Activated T-cell treated with anti-CD3 and anti-CD28 coated beads, Interleukin-2, amount 50 U/mL, for 4 hours (primary cell): ENCODE measurements at regions not wholly inside any gene's neighbourhood (a gene's known extent, or its start where the extent isn't known, plus 50 kb on each side); places are given as distances from the start of the nearest gene placed in this dataset.

Source experiments
- ATAC-seq, 2 donors: fragments of 200-7000 bp; cut with Tn5 transposase; one replicate each; pipeline ENCODE4 v1.10.0; 2021
- DNase-seq: peaks from one replicate; pipeline ENCODE4 v3.0.0-alpha.2; 2020
- H3K27me3 Mint-ChIP-seq: one replicate; pipeline ENCODE4 v1.8.0; 2021; ENCODE audit warnings: low read depth, mixed read lengths
- H3K36me3 Mint-ChIP-seq: one replicate; pipeline ENCODE4 v1.8.0; 2022; ENCODE audit warnings: mixed read lengths; ENCODE audit not compliant: insufficient read depth
- H3K4me1 Mint-ChIP-seq: one replicate; pipeline ENCODE4 v1.8.0; 2021; ENCODE audit warnings: low read depth, mixed read lengths
- H3K4me3 Mint-ChIP-seq: one replicate; pipeline ENCODE4 v1.8.0; 2021; ENCODE audit warnings: mild to moderate bottlenecking, moderate library complexity, mixed read lengths
- H3K9me3 Mint-ChIP-seq: one replicate; pipeline ENCODE4 v1.8.0; 2021; ENCODE audit warnings: mixed read lengths

- Mint-ChIP-seq H3K9me3 (peaks cover 12% of the 10 kb centered on the region), H3K36me3 (no peaks in the 10 kb centered on the region), H3K27me3 (no peaks in the 10 kb centered on the region), H3K4me1 (no peaks in the 10 kb centered on the region), H3K4me3 (no peak overlapping the region)
- DNase-seq (no peak), ATAC-seq (no peak)
These were observed 691.0 kb upstream of the SORCS1 start for GRCh38 chr10:107855301-107856046.

GRCh38 chr10:107848726-107849360, 684.3 kb upstream of the SORCS1 start:
- no peaks in the 10 kb centered on the region for H3K4me1 Mint-ChIP-seq
- no peaks in the 10 kb centered on the region for H3K36me3 Mint-ChIP-seq
- ATAC-seq (no peak), DNase-seq (no peak)
- H3K4me3 Mint-ChIP-seq, result no peak overlapping the region
- no peaks in the 10 kb centered on the region for H3K27me3 Mint-ChIP-seq
- H3K9me3 Mint-ChIP-seq, result peaks cover 25% of the 10 kb centered on the region

GRCh38 chr10:107847620-107848019, 683.1 kb upstream of the SORCS1 start:
- H3K27me3 Mint-ChIP-seq, result no peaks in the 10 kb centered on the region
- peaks cover 25% of the 10 kb centered on the region for H3K9me3 Mint-ChIP-seq
- DNase-seq (no peak), ATAC-seq (no peak)
- no peaks in the 10 kb centered on the region for H3K36me3 Mint-ChIP-seq
- no peak overlapping the region for H3K4me3 Mint-ChIP-seq
- H3K4me1 Mint-ChIP-seq, result no peaks in the 10 kb centered on the region

GRCh38 chr10:107834706-107835105, 670.2 kb upstream of the SORCS1 start:
- H3K27me3 Mint-ChIP-seq, result no peaks in the 10 kb centered on the region
- no peaks in the 10 kb centered on the region for H3K36me3 Mint-ChIP-seq
- ATAC-seq (no peak), DNase-seq (no peak)
- H3K9me3 Mint-ChIP-seq, result peaks cover 6% of the 10 kb centered on the region
- H3K4me1 Mint-ChIP-seq, result no peaks in the 10 kb centered on the region
- H3K4me3 Mint-ChIP-seq, result no peak overlapping the region

GRCh38 chr10:107831772-107832171, 667.3 kb upstream of the SORCS1 start:
- H3K4me3 Mint-ChIP-seq, result no peak overlapping the region
- ATAC-seq, result no peak
- H3K36me3 Mint-ChIP-seq, result no peaks in the 10 kb centered on the region

GRCh38 chr10:107829161-107829560, 664.7 kb upstream of the SORCS1 start:
- DNase-seq (no peak), ATAC-seq (no peak)
- H3K27me3 Mint-ChIP-seq, result no peaks in the 10 kb centered on the region
- H3K4me3 Mint-ChIP-seq, result no peak overlapping the region
- no peaks in the 10 kb centered on the region for H3K4me1 Mint-ChIP-seq
- H3K9me3 Mint-ChIP-seq, result peaks cover 13% of the 10 kb centered on the region
- no peaks in the 10 kb centered on the region for H3K36me3 Mint-ChIP-seq

More at GRCh38 chr10:107831772-107832171, 667.3 kb upstream of the SORCS1 start:
- no peak for DNase-seq
- H3K4me1 Mint-ChIP-seq, result no peaks in the 10 kb centered on the region
- H3K9me3 Mint-ChIP-seq, result peaks cover 11% of the 10 kb centered on the region
- H3K27me3 Mint-ChIP-seq, result no peaks in the 10 kb centered on the region

- Mint-ChIP-seq H3K9me3 (peaks cover 22% of the 10 kb centered on the region), H3K4me1 (no peaks in the 10 kb centered on the region), H3K36me3 (no peaks in the 10 kb centered on the region), H3K27me3 (no peaks in the 10 kb centered on the region), H3K4me3 (no peak overlapping the region)
- ATAC-seq (no peak), DNase-seq (no peak)
These were observed 661.7 kb upstream of the SORCS1 start for GRCh38 chr10:107826171-107826570.

- Mint-ChIP-seq H3K4me3 (no peak overlapping the region), H3K4me1 (no peaks in the 10 kb centered on the region), H3K9me3 (peaks cover 29% of the 10 kb centered on the region), H3K27me3 (no peaks in the 10 kb centered on the region), H3K36me3 (no peaks in the 10 kb centered on the region)
- DNase-seq (no peak), ATAC-seq (no peak)
These were observed 650.5 kb upstream of the SORCS1 start for GRCh38 chr10:107814865-107815487.

- DNase-seq (no peak), ATAC-seq (no peak)
- Mint-ChIP-seq H3K27me3 (no peaks in the 10 kb centered on the region), H3K36me3 (no peaks in the 10 kb centered on the region), H3K4me1 (no peaks in the 10 kb centered on the region), H3K9me3 (peaks cover 26% of the 10 kb centered on the region), H3K4me3 (no peak overlapping the region)
These were observed 649.1 kb upstream of the SORCS1 start for GRCh38 chr10:107813451-107814162.

- Mint-ChIP-seq H3K4me1 (no peaks in the 10 kb centered on the region), H3K27me3 (no peaks in the 10 kb centered on the region), H3K4me3 (no peak overlapping the region), H3K9me3 (peaks cover 19% of the 10 kb centered on the region), H3K36me3 (no peaks in the 10 kb centered on the region)
- DNase-seq, result no peak
- no peak for ATAC-seq
These were observed 645.4 kb upstream of the SORCS1 start for GRCh38 chr10:107809889-107810288.

- H3K4me1 Mint-ChIP-seq, result no peaks in the 10 kb centered on the region
- no peak for ATAC-seq
These were observed 643.3 kb upstream of the SORCS1 start for GRCh38 chr10:107807836-107808235.

GRCh38 chr10:107806026-107806425, 641.5 kb upstream of the SORCS1 start:
- Mint-ChIP-seq H3K4me1 (no peaks in the 10 kb centered on the region), H3K36me3 (no peaks in the 10 kb centered on the region), H3K4me3 (no peak overlapping the region), H3K9me3 (peaks cover 10% of the 10 kb centered on the region), H3K27me3 (no peaks in the 10 kb centered on the region)
- no peak for DNase-seq
- ATAC-seq, result no peak

More at GRCh38 chr10:107807836-107808235, 643.3 kb upstream of the SORCS1 start:
- no peak for DNase-seq
- Mint-ChIP-seq H3K36me3 (no peaks in the 10 kb centered on the region), H3K27me3 (no peaks in the 10 kb centered on the region), H3K9me3 (peaks cover 10% of the 10 kb centered on the region), H3K4me3 (no peak overlapping the region)

- Mint-ChIP-seq H3K27me3 (no peaks in the 10 kb centered on the region), H3K9me3 (peaks cover 4% of the 10 kb centered on the region), H3K36me3 (no peaks in the 10 kb centered on the region), H3K4me1 (no peaks in the 10 kb centered on the region), H3K4me3 (no peak overlapping the region)
- DNase-seq (no peak), ATAC-seq (no peak)
These were observed 639.0 kb upstream of the SORCS1 start for GRCh38 chr10:107803546-107803945.

GRCh38 chr10:107800061-107800460, 635.6 kb upstream of the SORCS1 start:
- Mint-ChIP-seq H3K27me3 (no peaks in the 10 kb centered on the region), H3K4me3 (no peak overlapping the region), H3K9me3 (peaks cover 9% of the 10 kb centered on the region), H3K4me1 (no peaks in the 10 kb centered on the region), H3K36me3 (no peaks in the 10 kb centered on the region)
- DNase-seq (no peak), ATAC-seq (no peak)
